ENCODE measurements at regions not wholly inside any gene's neighbourhood (a gene's known extent, or its start where the extent isn't known, plus 50 kb on each side); places are given as distances from the start of the nearest gene placed in this dataset.

DNA sequence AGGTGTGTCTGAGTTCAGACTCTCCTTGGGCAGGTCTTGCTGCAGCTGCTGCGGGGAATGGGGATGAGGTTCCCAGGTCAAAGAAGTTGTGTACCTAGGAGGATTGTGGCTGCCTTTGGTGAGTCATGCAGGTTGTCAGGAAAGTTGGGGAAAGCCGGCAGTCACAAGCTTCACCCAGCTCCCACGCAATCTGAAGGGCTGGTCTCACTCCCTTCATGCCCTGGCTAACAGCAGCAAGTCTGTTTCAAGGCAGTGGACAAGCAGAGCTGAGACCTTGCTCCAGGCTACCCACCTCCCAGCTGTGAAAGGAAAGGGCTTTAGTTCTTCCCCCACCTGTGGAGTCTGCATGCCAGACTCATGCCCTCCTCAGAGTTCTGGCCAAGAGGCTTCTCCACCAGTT is 287.2 kb downstream of the DTHD1 start:
- Histone ChIP-seq H3K9me3 (no peaks in the 10 kb centered on the region), H3K4me3 (no peak overlapping the region), H3K27ac (no peak overlapping the region), H3K27me3 (no peaks in the 10 kb centered on the region), H3K36me3 (no peaks in the 10 kb centered on the region), H3K4me1 (no peaks in the 10 kb centered on the region)
- TF ChIP-seq POLR2A (IDR thresholded peaks at IDR 0.05) (no peak), POLR2AphosphoS5 (IDR thresholded peaks at IDR 0.05; ENCODE audit: insufficient read depth in 1 of 2, low read depth in 1 of 2) (no peak)
- TF ChIP-seq, protein P1, sequence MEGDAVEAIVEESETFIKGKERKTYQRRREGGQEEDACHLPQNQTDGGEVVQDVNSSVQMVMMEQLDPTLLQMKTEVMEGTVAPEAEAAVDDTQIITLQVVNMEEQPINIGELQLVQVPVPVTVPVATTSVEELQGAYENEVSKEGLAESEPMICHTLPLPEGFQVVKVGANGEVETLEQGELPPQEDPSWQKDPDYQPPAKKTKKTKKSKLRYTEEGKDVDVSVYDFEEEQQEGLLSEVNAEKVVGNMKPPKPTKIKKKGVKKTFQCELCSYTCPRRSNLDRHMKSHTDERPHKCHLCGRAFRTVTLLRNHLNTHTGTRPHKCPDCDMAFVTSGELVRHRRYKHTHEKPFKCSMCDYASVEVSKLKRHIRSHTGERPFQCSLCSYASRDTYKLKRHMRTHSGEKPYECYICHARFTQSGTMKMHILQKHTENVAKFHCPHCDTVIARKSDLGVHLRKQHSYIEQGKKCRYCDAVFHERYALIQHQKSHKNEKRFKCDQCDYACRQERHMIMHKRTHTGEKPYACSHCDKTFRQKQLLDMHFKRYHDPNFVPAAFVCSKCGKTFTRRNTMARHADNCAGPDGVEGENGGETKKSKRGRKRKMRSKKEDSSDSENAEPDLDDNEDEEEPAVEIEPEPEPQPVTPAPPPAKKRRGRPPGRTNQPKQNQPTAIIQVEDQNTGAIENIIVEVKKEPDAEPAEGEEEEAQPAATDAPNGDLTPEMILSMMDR (IDR thresholded peaks at IDR 0.05): no peak
- no peak for DNase-seq (ENCODE audit: extremely low spot score in 2 of 2)
- intact Hi-C loops (cut with DNase I): no loop called here

- Histone ChIP-seq H3K27me3 (no peaks in the 10 kb centered on the region), H3K4me3 (no peak overlapping the region), H3K4me1 (no peaks in the 10 kb centered on the region), H3K27ac (no peak overlapping the region), H3K9me3 (no peaks in the 10 kb centered on the region), H3K36me3 (no peaks in the 10 kb centered on the region)
- intact Hi-C loops (cut with DNase I): no loop called here
- TF ChIP-seq, protein P1 (IDR thresholded peaks at IDR 0.05): no peak
- TF ChIP-seq POLR2A (IDR thresholded peaks at IDR 0.05) (no peak), POLR2AphosphoS5 (IDR thresholded peaks at IDR 0.05; ENCODE audit: insufficient read depth in 1 of 2, low read depth in 1 of 2) (no peak)
- no peak for DNase-seq (ENCODE audit: extremely low spot score in 2 of 2)
These were observed 292.0 kb downstream of the DTHD1 start for GRCh38 chr4:36573441-36573840.

DNA sequence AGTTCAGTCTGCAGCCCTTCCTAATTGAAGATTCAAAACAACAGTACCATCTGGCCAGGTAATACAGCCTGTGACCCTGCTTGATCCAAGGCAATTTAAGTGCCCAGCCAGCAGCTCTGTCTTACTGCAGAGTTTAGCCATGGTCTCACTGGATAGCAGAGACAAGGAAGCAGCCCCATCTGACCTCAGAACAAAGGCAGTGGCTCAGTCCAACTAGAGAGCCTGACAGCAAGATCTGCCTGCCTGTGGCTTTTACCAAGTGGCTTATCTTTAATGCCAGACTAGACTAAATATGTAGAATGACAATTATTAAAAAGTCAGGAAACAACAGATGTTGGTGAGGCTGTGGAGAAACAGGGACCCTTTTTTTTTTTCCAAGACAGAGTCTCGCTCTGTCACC is 293.4 kb downstream of the DTHD1 start:
- H3K27ac ChIP-seq: no peak overlapping the region
- intact Hi-C loops (cut with DNase I): no loop called here
- H3K27me3 ChIP-seq: no peaks in the 10 kb centered on the region
- no peak for DNase-seq (ENCODE audit: extremely low spot score in 2 of 2)
- no peak overlapping the region for H3K4me3 ChIP-seq
- H3K9me3 ChIP-seq: no peaks in the 10 kb centered on the region
- H3K4me1 ChIP-seq: no peaks in the 10 kb centered on the region
- TF ChIP-seq POLR2A (IDR thresholded peaks at IDR 0.05): no peak
- TF ChIP-seq POLR2AphosphoS5 (IDR thresholded peaks at IDR 0.05; ENCODE audit: insufficient read depth in 1 of 2, low read depth in 1 of 2): no peak
- TF ChIP-seq, protein P1 (IDR thresholded peaks at IDR 0.05): no peak
- H3K36me3 ChIP-seq: no peaks in the 10 kb centered on the region

DNA sequence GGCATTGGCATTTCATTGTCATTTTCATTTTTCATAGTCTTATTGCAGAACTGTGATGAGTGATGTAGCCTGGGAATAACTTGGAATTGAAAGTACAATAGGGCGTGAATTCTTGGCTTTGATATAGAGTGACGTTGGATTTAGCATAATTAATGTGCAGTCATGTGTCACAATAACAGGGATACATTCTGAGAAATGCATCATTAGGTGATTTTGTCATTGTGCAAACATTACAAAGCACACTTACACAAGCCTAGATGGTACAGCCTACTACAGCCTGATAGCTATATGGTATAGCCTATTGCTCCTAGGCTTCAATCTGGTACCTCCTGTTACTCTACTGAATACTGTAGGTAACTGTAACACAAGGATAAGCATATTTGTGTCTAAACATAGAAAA is 300.8 kb downstream of the DTHD1 start:
- no peak for DNase-seq (ENCODE audit: extremely low spot score in 2 of 2)
- intact Hi-C loops (cut with DNase I): no loop called here
- Histone ChIP-seq H3K36me3 (no peaks in the 10 kb centered on the region), H3K4me1 (no peaks in the 10 kb centered on the region), H3K9me3 (no peaks in the 10 kb centered on the region), H3K27ac (no peak overlapping the region), H3K4me3 (no peak overlapping the region), H3K27me3 (no peaks in the 10 kb centered on the region)
- TF ChIP-seq POLR2AphosphoS5 (IDR thresholded peaks at IDR 0.05; ENCODE audit: insufficient read depth in 1 of 2, low read depth in 1 of 2): no peak

DNA sequence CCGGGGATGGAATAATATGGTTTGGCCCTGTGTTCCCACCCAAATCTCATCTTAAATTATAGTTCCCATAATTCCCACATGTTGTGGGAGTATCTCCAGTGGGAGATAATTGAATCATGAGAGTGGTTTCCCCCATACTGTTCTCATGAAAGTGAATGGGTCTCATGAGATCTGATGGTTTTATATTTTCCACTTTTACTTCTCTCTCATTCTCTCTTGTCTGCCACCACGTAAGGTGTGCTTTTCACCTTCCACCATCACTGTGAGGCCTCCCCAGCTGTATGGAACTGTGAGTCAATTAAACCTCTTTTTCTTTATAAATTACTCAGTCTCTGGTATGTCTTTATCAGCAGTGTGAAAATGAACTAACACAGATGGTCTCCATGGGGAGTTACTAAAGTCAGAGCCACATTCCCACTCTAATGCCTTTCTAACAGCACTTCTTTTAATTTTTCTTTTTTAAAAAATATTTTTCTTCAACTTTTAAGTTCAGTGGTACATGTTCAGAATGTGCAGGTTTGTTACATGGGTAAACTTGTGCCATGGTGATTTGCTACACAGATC is 306.6 kb downstream of the DTHD1 start:
- intact Hi-C loops (cut with DNase I): no loop called here

More for the DNA sequence above, 306.6 kb downstream of the DTHD1 start:
- Histone ChIP-seq H3K27ac (no peak overlapping the region), H3K4me1 (no peaks in the 10 kb centered on the region), H3K36me3 (no peaks in the 10 kb centered on the region), H3K27me3 (no peaks in the 10 kb centered on the region), H3K4me3 (no peak overlapping the region), H3K9me3 (no peaks in the 10 kb centered on the region)
- DNase-seq (ENCODE audit: extremely low spot score in 2 of 2): no peak
- TF ChIP-seq, protein P1 (IDR thresholded peaks at IDR 0.05): no peak
- no peak for TF ChIP-seq POLR2AphosphoS5 (IDR thresholded peaks at IDR 0.05; ENCODE audit: insufficient read depth in 1 of 2, low read depth in 1 of 2)
- no peak for TF ChIP-seq POLR2A (IDR thresholded peaks at IDR 0.05)
